Left lung (tissue), 4 donors: ENCODE measurements at regions not wholly inside any gene's neighbourhood (a gene's known extent, or its start where the extent isn't known, plus 50 kb on each side); places are given as distances from the start of the nearest gene placed in this dataset.
"Not testable (repeated sequence)": the region's sequence is repeated elsewhere in the genome, so short reads cannot be mapped to it uniquely, and the experiment has no call there.

ENCODE experiments used
- ATAC-seq: fragments of 200-7000 bp; cut with Tn5 transposase; one replicate; pipeline ENCODE4 v1.9.1; 2020; ENCODE audit warnings: moderate library complexity
- DNase-seq, 4 donors: peaks; one replicate each; pipeline ENCODE4 v3.0.0-alpha.2; 2013 to 2020
- H3K27ac ChIP-seq, 2 donors: fragments of 200-600 bp; sonication (generic) in 1 of 2; one replicate each; pipeline versions ENCODE4 v1.5.0 to v1.8.0; 2020 to 2021
- H3K27me3 ChIP-seq, 2 donors: fragments of 200-600 bp; sonication (generic) in 1 of 2; one replicate each; pipeline versions ENCODE4 v1.5.0 to v1.8.0; 2020 to 2021
- H3K36me3 ChIP-seq, 2 donors: fragments of 200-600 bp; sonication (generic) in 1 of 2; one replicate each; pipeline versions ENCODE4 v1.5.0 to v1.8.0; 2020 to 2021
- H3K4me1 ChIP-seq, 2 donors: fragments of 200-600 bp; one replicate each; pipeline ENCODE4 v1.8.0; 2021
- H3K4me3 ChIP-seq, 2 donors: fragments of 200-600 bp; sonication (generic) in 1 of 2; one replicate each; pipeline versions ENCODE4 v1.5.0 to v1.8.0; 2020 to 2021; ENCODE audit warnings: mild to moderate bottlenecking in 1 of 2
- H3K9me3 ChIP-seq, 2 donors: fragments of 200-600 bp; sonication (generic) in 1 of 2; one replicate each; pipeline versions ENCODE4 v1.5.0 to v1.8.0; 2020 to 2021
- CTCF ChIP-seq, 2 donors: fragments of 200-600 bp; sonication (generic) in 1 of 2; IDR thresholded peaks; one replicate each; pipeline versions ENCODE4 v1.5.0 to v1.8.0; 2021; ENCODE audit warnings: antibody characterized with exemption in 2 of 2
- intact Hi-C, 2 donors: fragments of 100-400 bp; cut with DNase I; formaldehyde crosslinking; loops; one replicate each; pipeline versions ENCODE4 v1.11.2 to v1.14.2; 2022
- donor health status: DM: no; HTN: yes; CAD: no.
- donor health status: DM: no; HTN: no; CAD: no.

GRCh38 chr1:4179914-4180735 lies 280.1 kb upstream of the C1orf174 start:
- Histone ChIP-seq H3K36me3 (no peaks in the 10 kb centered on the region), H3K27me3 (no peaks in the 10 kb centered on the region), H3K9me3 (no peaks in the 10 kb centered on the region), H3K27ac (no peak overlapping the region), H3K4me1 (no peaks in the 10 kb centered on the region), H3K4me3 (no peak overlapping the region)
- TF ChIP-seq CTCF (IDR thresholded peaks at IDR 0.05): no peak
- no peak for ATAC-seq
- no peak for DNase-seq
- intact Hi-C loops: no loop called here

- H3K4me1 ChIP-seq, H3K36me3 ChIP-seq, DNase-seq, intact Hi-C loops, H3K9me3 ChIP-seq, H3K4me3 ChIP-seq, H3K27me3 ChIP-seq, ATAC-seq, H3K27ac ChIP-seq: not testable (repeated sequence)
Observed at GRCh38 chr1:4186486-4186885, 286.4 kb upstream of the C1orf174 start.

- ATAC-seq (no peak), DNase-seq (no peak)
- Histone ChIP-seq H3K4me3 (no peak overlapping the region), H3K9me3 (peaks cover 0 to 29% of the 10 kb centered on the region in 2 donors), H3K36me3 (no peaks in the 10 kb centered on the region), H3K27ac (no peak overlapping the region), H3K27me3 (peaks cover 0 to 4% of the 10 kb centered on the region in 2 donors), H3K4me1 (no peaks in the 10 kb centered on the region)
- intact Hi-C loops: no loop called here
- no peak for TF ChIP-seq CTCF (IDR thresholded peaks at IDR 0.05)
Observed at GRCh38 chr1:4203501-4203900, 303.4 kb upstream of the C1orf174 start.

GRCh38 chr1:4207183-4207582 lies 307.1 kb upstream of the C1orf174 start:
- Histone ChIP-seq H3K9me3 (peaks cover 0 to 20% of the 10 kb centered on the region in 2 donors), H3K4me1 (no peaks in the 10 kb centered on the region), H3K27ac (no peak overlapping the region), H3K4me3 (no peak overlapping the region), H3K27me3 (peaks cover 0 to 13% of the 10 kb centered on the region in 2 donors), H3K36me3 (no peaks in the 10 kb centered on the region)
- no peak for DNase-seq
- ATAC-seq: no peak
- intact Hi-C loops: no loop called here
- no peak for TF ChIP-seq CTCF (IDR thresholded peaks at IDR 0.05)

- Histone ChIP-seq H3K4me1 (no peaks in the 10 kb centered on the region), H3K9me3 (peaks cover 0 to 19% of the 10 kb centered on the region in 2 donors), H3K27ac (no peak overlapping the region), H3K27me3 (peaks cover 0 to 22% of the 10 kb centered on the region in 2 donors), H3K36me3 (no peaks in the 10 kb centered on the region), H3K4me3 (no peak overlapping the region)
- no peak for TF ChIP-seq CTCF (IDR thresholded peaks at IDR 0.05)
- intact Hi-C loops: no loop called here
- no peak for ATAC-seq
- no peak for DNase-seq
Observed at GRCh38 chr1:4207842-4208692, 308.0 kb upstream of the C1orf174 start.
